ENCODE measurements at regions not wholly inside any gene's neighbourhood (a gene's known extent, or its start where the extent isn't known, plus 50 kb on each side); places are given as distances from the start of the nearest gene placed in this dataset.

- no peak for TF ChIP-seq CTCF (IDR thresholded peaks at IDR 0.05; ENCODE audit: insufficient read depth, low read depth, low read length)
- TF ChIP-seq EZH2 (IDR thresholded peaks at IDR 0.05; ENCODE audit: insufficient read depth, low read length): no peak
These were observed 441.0 kb downstream of the TUSC7 start for GRCh38 chr3:117150628-117151027.

All from astrocyte (in vitro differentiated cells and primary cell).